K562 (cell line): ENCODE measurements at regions not wholly inside any gene's neighbourhood (a gene's known extent, or its start where the extent isn't known, plus 50 kb on each side); places are given as distances from the start of the nearest gene placed in this dataset.

ENCODE experiments used
- ATAC-seq: fragments of 200-7000 bp; cut with Tn5 transposase; 3 replicates; pipeline ENCODE4 v1.9.1; 2020; ENCODE audit warnings: moderate library complexity
- BruUV-seq: library from RNA; stranded (reverse); fragments of 400-500 nt; replicated peaks from 2 replicates; lab custom pipeline; 2021; lab: Mats Ljungman, UMichigan
- CTCF ChIA-PET: fragments of 300-600 bp; formaldehyde crosslinking; extraction: SDS; loops from one replicate; lab custom pipeline; 2021; ENCODE audit warnings: low intra/inter-chr PET ratio; lab: Yijun Ruan, JAX
- POLR2A ChIA-PET: fragments of 300-600, 350-650 bp; sonication (Branson Sonifier 250); formaldehyde crosslinking; extraction: SDS; loops from one replicate; lab custom pipeline; 2021; ENCODE audit warnings: antibody characterized with exemption, inconsistent platforms; lab: Yijun Ruan, JAX
- DNase-seq, 4 experiments: peaks; one replicate each; pipeline versions ENCODE4 v3.0.0 to v3.0.0-alpha.2; 2011 to 2018; ENCODE audit warnings: low spot score in 3 of 4, mixed read lengths in 3 of 4; ENCODE audit errors: extremely low read depth in 1 of 4
- FAIRE-seq: peaks from 2 replicates; lab custom pipeline; 2011; peaks lifted over from hg19 to GRCh38; lab: Jason Lieb, UNC
- H2AFZ ChIP-seq: 2 replicates; pipeline ENCODE4 v1.6.0; 2011; ENCODE audit warnings: low read depth, low read length, control low read depth, inconsistent platforms
- H3K27ac ChIP-seq: fragments of 200-600 bp; 3 replicates; pipeline ENCODE4 v1.8.0; 2011; ENCODE audit warnings: low read depth, mild to moderate bottlenecking, control low read depth, inconsistent platforms, low read length, moderate library complexity, mixed read lengths; ENCODE audit errors: extremely low read depth
- H3K27me3 ChIP-seq, 2 experiments: fragments of 300-600 bp in 1 of 2; 2 replicates in 1 of 2; 3 replicates in 1 of 2; pipeline versions ENCODE4 v1.6.0 to v1.8.0; 2011; ENCODE audit warnings: inconsistent platforms in 2 of 2, low read length in 2 of 2, mild to moderate bottlenecking in 1 of 2, mixed read lengths in 1 of 2, moderate library complexity in 1 of 2; ENCODE audit not compliant: control insufficient read depth in 2 of 2, insufficient read depth in 2 of 2
- H3K36me3 ChIP-seq: fragments of 300-600 bp; 3 replicates; pipeline ENCODE4 v1.8.0; 2011; ENCODE audit warnings: mild to moderate bottlenecking, low read length, inconsistent platforms; ENCODE audit not compliant: control insufficient read depth, insufficient read depth
- H3K4me1 ChIP-seq, 2 experiments: fragments of 200-600 bp in 1 of 2; replicated peaks in 1 of 2; 2 replicates in 1 of 2; 3 replicates in 1 of 2; pipeline versions ENCODE4 v1.5.1 to v1.8.0; 2011; ENCODE audit warnings: inconsistent platforms in 2 of 2, low read length in 2 of 2, mild to moderate bottlenecking in 1 of 2, mixed read lengths in 1 of 2, moderate library complexity in 1 of 2; ENCODE audit not compliant: control insufficient read depth in 2 of 2, insufficient read depth in 2 of 2
- H3K4me2 ChIP-seq: 2 replicates; pipeline ENCODE4 v1.6.1; 2011; ENCODE audit warnings: low read length, control low read depth, inconsistent platforms, mixed read lengths; ENCODE audit not compliant: insufficient read depth
- H3K4me3 ChIP-seq: fragments of 200-600 bp; sonication (generic), shearing (Covaris generic); 2 replicates; pipeline ENCODE4 v1.5.1; 2016; ENCODE audit warnings: control low read depth, inconsistent platforms
- H3K79me2 ChIP-seq: fragments of 200-600 bp; 3 replicates; pipeline ENCODE4 v1.8.0; 2011; ENCODE audit warnings: low read length, inconsistent platforms; ENCODE audit not compliant: control insufficient read depth, insufficient read depth
- H3K9ac ChIP-seq, 2 experiments: 2 replicates each; pipeline versions ENCODE4 v1.6.0 to v1.6.1; 2011; ENCODE audit warnings: low read depth in 2 of 2, low read length in 2 of 2, control low read depth in 1 of 2, inconsistent platforms in 1 of 2, mild to moderate bottlenecking in 1 of 2, mixed read lengths in 1 of 2; ENCODE audit not compliant: insufficient read depth in 1 of 2
- H3K9me1 ChIP-seq: one replicate; pipeline ENCODE4 v1.6.0; 2011; ENCODE audit warnings: inconsistent platforms, mild to moderate bottlenecking, low read length, moderate library complexity; ENCODE audit not compliant: control insufficient read depth, insufficient read depth
- H3K9me3 ChIP-seq: replicated peaks from 2 replicates; pipeline ENCODE4 v1.5.1; 2011; ENCODE audit warnings: low read depth, low read length, inconsistent platforms; ENCODE audit not compliant: control insufficient read depth, insufficient read depth
- H4K20me1 ChIP-seq: replicated peaks from 2 replicates; pipeline ENCODE4 v1.6.1; 2011; ENCODE audit warnings: low read length, inconsistent platforms, mixed read lengths; ENCODE audit not compliant: control insufficient read depth, insufficient read depth
- GABPA ChIP-seq: fragments of 200-800 bp; sonication (Bioruptor generic); conservative IDR thresholded peaks from 2 replicates; pipeline ENCODE4 v1.6.1; 2016; ENCODE audit warnings: low read depth, missing genetic modification characterization, missing compliant biosample characterization
- KDM5B ChIP-seq: fragments of 200-600 bp; sonication (generic); IDR thresholded peaks from 2 replicates; pipeline ENCODE4 v1.6.1; 2012; ENCODE audit warnings: low read depth, mild to moderate bottlenecking, moderate library complexity, low read length, control low read depth, inconsistent platforms; ENCODE audit not compliant: insufficient replicate concordance
- KLF1 ChIP-seq: fragments of 450-650 bp; IDR thresholded peaks from 2 replicates; pipeline ENCODE4 v1.6.1; 2016; ENCODE audit warnings: missing genetic modification characterization, missing compliant biosample characterization
- LEF1 ChIP-seq: fragments of 450-650 bp; IDR thresholded peaks from 2 replicates; pipeline ENCODE4 v1.6.1; 2016; ENCODE audit warnings: mild to moderate bottlenecking
- MAZ ChIP-seq, 2 experiments: fragments of 450-650 bp in 1 of 2; sonication (generic) in 1 of 2; formaldehyde crosslinking; IDR thresholded peaks in 1 of 2; conservative IDR thresholded peaks in 1 of 2; 2 replicates each; pipeline versions ENCODE4 v1.4.0 to v1.5.0; 2020; ENCODE audit warnings: mild to moderate bottlenecking in 1 of 2, missing genetic modification reagents in 1 of 2
- MTF1 ChIP-seq: fragments of 250-450 bp; sonication (Bioruptor Pico); IDR thresholded peaks from 2 replicates; pipeline ENCODE4 v1.9.0; 2021; ENCODE audit warnings: moderate library complexity, mild to moderate bottlenecking, inconsistent platforms, borderline replicate concordance
- MYC ChIP-seq, 2 experiments: fragments of 250-450 bp in 1 of 2; sonication (Bioruptor Pico) in 1 of 2; IDR thresholded peaks; 2 replicates each; pipeline versions ENCODE4 v1.5.1 to v1.6.1; 2012 to 2021; ENCODE audit warnings: low read depth in 2 of 2, borderline replicate concordance in 1 of 2, improper control_type of control experiment in 1 of 2, low read length in 1 of 2, mild to moderate bottlenecking in 1 of 2, moderate library complexity in 1 of 2
- PPARD ChIP-seq: fragments of 250-450 bp; sonication (Bioruptor Pico); IDR thresholded peaks from 2 replicates; pipeline ENCODE4 v1.8.0; 2022; ENCODE audit warnings: inconsistent platforms, mild to moderate bottlenecking, moderate library complexity
- SMC3 ChIP-seq: conservative IDR thresholded peaks from 2 replicates; pipeline ENCODE4 v1.6.1; 2011; ENCODE audit warnings: low read depth, low read length, improper control_type of control experiment; ENCODE audit not compliant: insufficient read depth
- TAF9B ChIP-seq: fragments of 450-650 bp; IDR thresholded peaks from 2 replicates; pipeline ENCODE4 v1.6.1; 2018; ENCODE audit warnings: mild to moderate bottlenecking; ENCODE audit not compliant: partially characterized antibody
- TRIM24 ChIP-seq, 2 experiments: fragments of 450-650 bp; IDR thresholded peaks; 2 replicates each; pipeline ENCODE4 v1.6.1; 2016
- XRCC4 ChIP-seq: IDR thresholded peaks from one replicate; pipeline ENCODE4 v1.6.1; 2011; ENCODE audit not compliant: insufficient read depth, insufficient read length; ENCODE audit errors: extremely low read depth
- ZNF274 ChIP-seq: IDR thresholded peaks from 2 replicates; pipeline ENCODE4 v1.6.1; 2011; ENCODE audit warnings: low read depth, mild to moderate bottlenecking, low read length, moderate library complexity, borderline replicate concordance
- ZNF408 ChIP-seq: fragments of 250-450 bp; sonication (Bioruptor Pico); IDR thresholded peaks from 2 replicates; pipeline ENCODE4 v1.4.0; 2020; ENCODE audit warnings: low read depth, mild to moderate bottlenecking, moderate library complexity
- in situ Hi-C: fragments of 300-500 bp; cut with MboI; formaldehyde crosslinking; loops from 4 replicates; pipeline ENCODE4 v1.15.0; 2018; ENCODE audit warnings: inconsistent platforms, mixed read lengths
- intact Hi-C: fragments of 100-400 bp; cut with micrococcal nuclease; formaldehyde crosslinking; loops from 2 replicates; pipeline ENCODE4 v1.14.2; 2022
- TF ChIP-seq, protein P1 (sequence below): sonication (generic); formaldehyde crosslinking; IDR thresholded peaks from 2 replicates; pipeline ENCODE4 v1.8.0; 2022; ENCODE audit warnings: missing genetic modification reagents, mild to moderate bottlenecking, borderline replicate concordance
- TF ChIP-seq, protein P2 (sequence below): sonication (generic); formaldehyde crosslinking; IDR thresholded peaks from 2 replicates; pipeline ENCODE4 v1.9.0; 2022; ENCODE audit warnings: mild to moderate bottlenecking, missing genetic modification reagents

DNA sequence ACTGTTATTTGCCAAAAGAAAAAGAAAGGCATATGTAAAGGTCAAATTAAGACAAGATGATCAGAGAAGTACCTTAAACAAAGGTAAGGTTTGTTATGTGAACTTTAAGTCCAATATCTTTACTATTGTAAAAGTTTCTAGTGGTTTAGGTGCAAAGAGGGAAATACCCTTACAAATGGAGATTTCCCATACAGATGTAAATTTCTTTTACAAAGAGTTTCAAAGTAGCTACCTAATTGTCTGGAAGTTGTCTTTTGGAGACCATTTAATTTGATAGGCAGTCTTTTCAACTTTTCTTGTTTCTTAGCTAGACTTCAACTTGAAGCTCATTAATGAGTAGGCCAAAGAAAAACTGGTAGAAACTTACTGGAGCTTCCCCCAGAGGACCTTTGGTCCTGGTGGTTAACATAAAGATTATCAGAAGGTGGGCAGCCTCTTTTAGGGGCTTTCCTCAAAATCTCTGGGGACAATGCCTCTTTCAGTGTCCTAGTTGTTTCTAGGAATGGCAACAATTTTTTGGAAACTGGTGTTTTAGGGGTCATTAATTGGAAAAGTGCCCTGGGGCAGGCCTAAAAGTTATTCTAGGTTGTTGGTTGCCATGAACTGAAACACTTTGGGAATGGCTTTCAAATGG lies 297.3 kb downstream of the GUCY2F start:
- no peak for ATAC-seq
- Histone ChIP-seq H2AFZ (no peak overlapping the region), H3K36me3 (no peaks in the 10 kb centered on the region), H4K20me1 (no peaks in the 10 kb centered on the region), H3K4me1 (no peaks in the 10 kb centered on the region), H3K79me2 (no peaks in the 10 kb centered on the region), H3K27ac (no peak overlapping the region)
- POLR2A ChIA-PET, result no interaction called here
- no peak for DNase-seq
- TF ChIP-seq, protein P1, sequence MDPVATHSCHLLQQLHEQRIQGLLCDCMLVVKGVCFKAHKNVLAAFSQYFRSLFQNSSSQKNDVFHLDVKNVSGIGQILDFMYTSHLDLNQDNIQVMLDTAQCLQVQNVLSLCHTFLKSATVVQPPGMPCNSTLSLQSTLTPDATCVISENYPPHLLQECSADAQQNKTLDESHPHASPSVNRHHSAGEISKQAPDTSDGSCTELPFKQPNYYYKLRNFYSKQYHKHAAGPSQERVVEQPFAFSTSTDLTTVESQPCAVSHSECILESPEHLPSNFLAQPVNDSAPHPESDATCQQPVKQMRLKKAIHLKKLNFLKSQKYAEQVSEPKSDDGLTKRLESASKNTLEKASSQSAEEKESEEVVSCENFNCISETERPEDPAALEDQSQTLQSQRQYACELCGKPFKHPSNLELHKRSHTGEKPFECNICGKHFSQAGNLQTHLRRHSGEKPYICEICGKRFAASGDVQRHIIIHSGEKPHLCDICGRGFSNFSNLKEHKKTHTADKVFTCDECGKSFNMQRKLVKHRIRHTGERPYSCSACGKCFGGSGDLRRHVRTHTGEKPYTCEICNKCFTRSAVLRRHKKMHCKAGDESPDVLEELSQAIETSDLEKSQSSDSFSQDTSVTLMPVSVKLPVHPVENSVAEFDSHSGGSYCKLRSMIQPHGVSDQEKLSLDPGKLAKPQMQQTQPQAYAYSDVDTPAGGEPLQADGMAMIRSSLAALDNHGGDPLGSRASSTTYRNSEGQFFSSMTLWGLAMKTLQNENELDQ (CRISPR knock-in tag), result no peak
- TF ChIP-seq TAF9B (no peak), MAZ (CRISPR knock-in tag; conservative IDR thresholded peaks at IDR 0.05 in 1 of 2, IDR thresholded peaks at IDR 0.05 in 1 of 2) (no peak), KLF1 (tag) (no peak), LEF1 (no peak), PPARD (CRISPR knock-in tag) (no peak), XRCC4 (no peak), MTF1 (no peak), TRIM24 (IDR thresholded peaks at IDR 0.05) (no peak), KDM5B (no peak), GABPA (tag) (no peak), SMC3 (no peak), MYC (IDR thresholded peaks at IDR 0.05; ENCODE audit: low read depth, low read length) (no peak), MYC (CRISPR knock-in tag; IDR thresholded peaks at IDR 0.05; ENCODE audit: borderline replicate concordance, low read depth) (no peak), ZNF274 (no peak), ZNF408 (CRISPR knock-in tag) (no peak)
- TF ChIP-seq, protein P2, sequence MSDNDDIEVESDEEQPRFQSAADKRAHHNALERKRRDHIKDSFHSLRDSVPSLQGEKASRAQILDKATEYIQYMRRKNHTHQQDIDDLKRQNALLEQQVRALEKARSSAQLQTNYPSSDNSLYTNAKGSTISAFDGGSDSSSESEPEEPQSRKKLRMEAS (CRISPR knock-in tag), result no peak
- TF ChIP-seq, all 486 proteins: peak for 0
- H3K9ac ChIP-seq, result no peak overlapping the region
- H3K4me3 ChIP-seq, result no peak overlapping the region
- CTCF ChIA-PET, result no interaction called here
- BruUV-seq, result no TSS peak
- no peak for FAIRE-seq
- intact Hi-C loops, result no loop called here
- H3K9me1 ChIP-seq, result no peaks in the 10 kb centered on the region
- in situ Hi-C loops, result no loop called here
- H3K9me3 ChIP-seq, result no peaks in the 10 kb centered on the region
- H3K27me3 ChIP-seq, result no peaks in the 10 kb centered on the region
- H3K4me2 ChIP-seq, result no peak overlapping the region
